LNCaP clone FGC (cell line): ENCODE measurements at regions not wholly inside any gene's neighbourhood (a gene's known extent, or its start where the extent isn't known, plus 50 kb on each side); places are given as distances from the start of the nearest gene placed in this dataset.

Experiments used
- DNase-seq: peaks from one replicate; pipeline ENCODE4 v3.0.0-alpha.2; 2011; ENCODE audit warnings: low read depth
- H3K4me3 ChIP-seq: 2 replicates; pipeline ENCODE4 v1.5.1; 2011; ENCODE audit warnings: mild to moderate bottlenecking, low read depth, low read length, control low read depth
- TF ChIP-seq, protein P1 (sequence below): IDR thresholded peaks from 2 replicates; pipeline ENCODE4 v1.5.1; 2012; ENCODE audit warnings: mild to moderate bottlenecking; ENCODE audit not compliant: control insufficient read depth, insufficient read depth; ENCODE audit errors: extremely low read depth

DNA sequence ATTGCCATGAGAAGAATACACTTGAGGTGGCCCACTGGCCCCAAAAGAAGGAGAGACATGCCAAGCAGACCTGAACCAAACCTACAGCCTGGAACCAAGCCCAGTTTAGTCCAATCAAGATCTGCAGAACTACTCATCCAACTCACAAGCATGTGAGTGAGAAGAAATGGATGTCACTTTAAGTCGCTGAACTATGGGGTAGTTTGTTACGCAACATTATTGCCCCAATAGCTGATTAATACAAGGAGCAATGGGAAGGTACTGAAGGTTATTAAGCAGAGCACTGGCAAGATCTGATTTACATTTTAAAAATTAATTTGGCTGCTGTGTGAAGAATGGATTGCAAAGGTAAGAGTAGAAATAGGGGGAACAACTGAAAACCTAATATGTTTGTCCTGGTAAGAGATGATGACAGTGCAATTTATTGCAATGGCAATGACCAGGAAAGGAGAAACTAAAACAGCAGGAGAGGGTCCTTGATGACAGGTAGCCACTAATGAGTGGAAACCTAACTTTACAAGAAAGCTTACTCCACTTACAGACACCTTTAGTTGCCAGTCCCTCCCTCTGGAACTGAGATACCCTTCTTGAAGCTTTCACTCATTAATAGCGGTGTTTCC is 132.9 kb upstream of the GRIA1 start:
- no peak overlapping the region for H3K4me3 ChIP-seq
- DNase-seq, result no peak
- TF ChIP-seq, protein P1, sequence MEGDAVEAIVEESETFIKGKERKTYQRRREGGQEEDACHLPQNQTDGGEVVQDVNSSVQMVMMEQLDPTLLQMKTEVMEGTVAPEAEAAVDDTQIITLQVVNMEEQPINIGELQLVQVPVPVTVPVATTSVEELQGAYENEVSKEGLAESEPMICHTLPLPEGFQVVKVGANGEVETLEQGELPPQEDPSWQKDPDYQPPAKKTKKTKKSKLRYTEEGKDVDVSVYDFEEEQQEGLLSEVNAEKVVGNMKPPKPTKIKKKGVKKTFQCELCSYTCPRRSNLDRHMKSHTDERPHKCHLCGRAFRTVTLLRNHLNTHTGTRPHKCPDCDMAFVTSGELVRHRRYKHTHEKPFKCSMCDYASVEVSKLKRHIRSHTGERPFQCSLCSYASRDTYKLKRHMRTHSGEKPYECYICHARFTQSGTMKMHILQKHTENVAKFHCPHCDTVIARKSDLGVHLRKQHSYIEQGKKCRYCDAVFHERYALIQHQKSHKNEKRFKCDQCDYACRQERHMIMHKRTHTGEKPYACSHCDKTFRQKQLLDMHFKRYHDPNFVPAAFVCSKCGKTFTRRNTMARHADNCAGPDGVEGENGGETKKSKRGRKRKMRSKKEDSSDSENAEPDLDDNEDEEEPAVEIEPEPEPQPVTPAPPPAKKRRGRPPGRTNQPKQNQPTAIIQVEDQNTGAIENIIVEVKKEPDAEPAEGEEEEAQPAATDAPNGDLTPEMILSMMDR, result no peak

DNA sequence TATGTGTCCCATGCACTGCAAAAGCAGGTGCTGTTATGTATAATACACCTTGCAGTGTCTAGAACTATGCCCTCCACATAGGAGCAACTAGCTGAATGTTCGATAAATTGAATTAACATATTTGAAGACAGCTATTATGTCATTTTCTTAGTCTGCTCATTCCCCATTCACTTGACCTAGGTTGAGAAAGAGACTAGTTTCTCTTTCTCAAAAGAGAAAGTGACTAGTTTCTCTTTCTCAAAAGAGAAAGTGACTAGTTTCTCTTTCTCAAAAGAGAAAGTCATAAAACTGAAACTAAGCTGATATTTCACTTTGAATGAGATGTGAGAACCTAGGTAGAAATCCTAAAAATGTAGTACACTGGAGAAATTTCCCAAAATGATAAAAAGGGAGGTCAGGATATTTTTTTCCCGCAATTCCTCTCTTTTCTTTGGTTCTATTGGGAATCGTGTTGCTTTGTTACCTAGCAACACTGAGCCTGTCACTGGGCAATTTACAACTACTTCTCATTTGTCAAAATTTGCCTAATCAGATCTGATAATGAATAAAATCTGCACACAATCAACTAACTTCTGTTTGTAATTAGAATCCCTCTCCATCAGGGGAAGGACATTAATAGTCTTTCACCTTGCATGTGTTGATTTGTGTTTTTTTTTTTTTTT is 132.0 kb upstream of the GRIA1 start:
- H3K4me3 ChIP-seq, result no peak overlapping the region
- TF ChIP-seq, protein P1, result no peak
- DNase-seq, result no peak

DNA sequence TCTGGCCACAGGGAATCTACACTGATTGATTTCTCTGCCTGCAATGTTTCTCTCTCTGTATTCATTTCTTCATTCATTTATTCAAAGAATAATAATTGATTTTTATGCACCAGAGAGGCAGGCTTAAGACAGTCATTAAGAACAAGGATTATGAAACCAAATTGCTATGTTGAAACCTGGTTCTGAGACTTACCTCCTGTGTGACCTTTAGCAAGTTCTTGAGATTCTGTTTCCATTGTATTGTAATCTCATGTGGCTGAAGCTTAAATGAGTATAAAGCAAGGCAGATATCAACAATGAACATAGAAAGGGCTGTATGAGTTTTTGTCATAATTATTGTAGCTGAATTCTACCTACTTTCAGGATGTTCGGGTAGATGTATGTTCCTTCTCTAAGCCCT is 129.6 kb upstream of the GRIA1 start:
- DNase-seq, result no peak
- TF ChIP-seq, protein P1, result no peak
- H3K4me3 ChIP-seq, result no peak overlapping the region

DNA sequence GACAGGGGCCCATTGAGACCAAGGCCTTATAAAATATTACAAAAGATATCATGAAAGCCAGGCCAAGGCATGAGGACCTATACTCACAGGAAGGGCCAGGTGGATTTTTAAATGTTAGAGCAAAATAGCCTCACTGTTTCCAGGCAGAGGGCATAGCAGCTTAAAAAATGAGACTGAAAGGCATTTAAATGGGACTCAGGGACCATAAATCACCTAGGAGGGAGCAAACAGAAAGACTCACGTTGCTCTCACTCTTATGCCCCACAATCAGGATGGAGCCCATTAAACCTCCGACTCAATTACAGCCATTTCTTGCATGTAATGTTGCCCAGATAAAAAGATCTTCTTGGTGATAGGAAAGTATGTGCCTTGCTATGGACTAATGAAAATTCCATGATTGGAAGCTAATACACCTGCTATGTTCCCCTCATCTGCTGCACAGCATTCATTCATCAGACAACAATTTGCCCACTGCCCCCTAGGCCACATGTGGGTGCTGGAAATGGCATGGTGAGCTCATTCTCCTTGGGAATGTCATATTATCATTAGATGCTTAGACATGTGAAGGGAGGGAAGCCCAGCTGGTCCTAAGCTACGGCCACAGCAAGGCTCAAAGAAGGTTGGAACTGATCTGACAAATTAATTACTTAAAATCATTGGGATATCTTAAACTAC is 128.6 kb upstream of the GRIA1 start:
- H3K4me3 ChIP-seq, result no peak overlapping the region
- no peak for DNase-seq
- TF ChIP-seq, protein P1, result no peak

DNA sequence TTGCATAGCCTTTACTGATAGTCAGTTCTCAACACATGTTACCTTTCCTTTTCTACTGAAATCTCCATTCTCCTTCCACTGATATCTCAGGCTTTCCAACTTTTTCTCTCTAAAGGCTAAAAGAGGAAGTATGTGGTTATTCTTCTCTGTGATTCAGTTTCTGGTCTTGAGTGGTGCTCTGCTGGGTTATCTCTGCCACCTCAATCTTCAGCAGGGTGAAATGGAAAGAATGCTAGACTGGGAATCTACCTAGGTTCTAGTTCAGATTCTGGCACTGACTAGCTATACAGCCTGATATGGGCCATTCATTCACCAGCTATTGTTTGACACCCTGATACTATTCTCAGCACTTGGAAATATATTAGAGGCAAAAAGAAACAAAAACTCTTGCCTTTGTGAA is 124.9 kb upstream of the GRIA1 start:
- no peak overlapping the region for H3K4me3 ChIP-seq
- TF ChIP-seq, protein P1, result no peak
- DNase-seq, result no peak

DNA sequence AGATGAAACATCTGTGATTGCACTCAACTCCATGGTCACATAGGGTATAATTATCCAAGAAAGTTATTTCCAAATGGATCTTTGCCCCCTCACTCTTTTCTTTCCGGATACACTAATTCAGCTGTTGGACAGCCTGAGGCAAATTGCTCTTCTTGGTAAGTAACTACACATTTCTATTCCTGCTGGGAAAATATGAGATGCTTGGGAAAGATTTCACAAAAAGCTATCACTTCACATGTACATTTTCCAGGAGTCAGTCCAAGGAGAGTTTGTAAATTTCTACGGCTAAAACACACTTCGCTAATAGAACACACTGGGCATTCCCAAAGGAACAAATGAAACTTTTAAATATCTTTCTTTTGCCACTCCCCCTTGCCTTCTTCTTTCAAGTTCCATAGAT is 123.0 kb upstream of the GRIA1 start:
- no peak for DNase-seq
- TF ChIP-seq, protein P1, result no peak
- no peak overlapping the region for H3K4me3 ChIP-seq
